HG02798 (cell line): ENCODE measurements at regions not wholly inside any gene's neighbourhood (a gene's known extent, or its start where the extent isn't known, plus 50 kb on each side); places are given as distances from the start of the nearest gene placed in this dataset.
"Not testable (repeated sequence)": the region's sequence is repeated elsewhere in the genome, so short reads cannot be mapped to it uniquely, and the experiment has no call there.

Source experiments
- ATAC-seq: cut with Tn5 transposase; IDR thresholded peaks from one replicate; pipeline ENCODE4 v1.9.1; 2021; ENCODE audit warnings: mild to moderate bottlenecking; ENCODE audit not compliant: unreplicated experiment, poor library complexity

DNA sequence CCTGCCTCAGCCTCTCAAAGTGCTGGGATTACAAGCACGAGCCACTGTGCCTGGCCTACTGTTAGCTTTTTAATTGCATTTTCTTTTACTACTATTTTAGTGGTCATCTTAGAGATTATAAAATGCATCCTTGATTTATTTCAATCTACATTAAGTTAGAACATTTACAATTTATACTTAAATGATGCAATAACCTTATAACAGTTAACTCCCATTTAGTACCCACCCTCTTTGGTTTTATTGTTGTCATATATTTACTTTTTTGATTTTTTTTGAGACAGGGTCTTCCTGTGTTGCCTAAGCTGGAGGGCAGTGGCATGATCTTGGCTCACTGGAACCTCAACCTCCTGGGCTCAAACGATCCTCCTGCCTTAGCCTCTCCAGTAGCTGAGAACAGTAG lies 77.3 kb downstream of the PPCDC start:
- ATAC-seq = no peak

GRCh38 chr15:75104804-75105557 lies 81.6 kb downstream of the PPCDC start:
- peak; percentile 52 for ATAC-seq

- no peak for ATAC-seq
These were observed 84.1 kb downstream of the PPCDC start for GRCh38 chr15:75107516-75107907.

- peak; percentile 38 for ATAC-seq
These were observed 84.8 kb downstream of the PPCDC start for GRCh38 chr15:75107908-75108838.

DNA sequence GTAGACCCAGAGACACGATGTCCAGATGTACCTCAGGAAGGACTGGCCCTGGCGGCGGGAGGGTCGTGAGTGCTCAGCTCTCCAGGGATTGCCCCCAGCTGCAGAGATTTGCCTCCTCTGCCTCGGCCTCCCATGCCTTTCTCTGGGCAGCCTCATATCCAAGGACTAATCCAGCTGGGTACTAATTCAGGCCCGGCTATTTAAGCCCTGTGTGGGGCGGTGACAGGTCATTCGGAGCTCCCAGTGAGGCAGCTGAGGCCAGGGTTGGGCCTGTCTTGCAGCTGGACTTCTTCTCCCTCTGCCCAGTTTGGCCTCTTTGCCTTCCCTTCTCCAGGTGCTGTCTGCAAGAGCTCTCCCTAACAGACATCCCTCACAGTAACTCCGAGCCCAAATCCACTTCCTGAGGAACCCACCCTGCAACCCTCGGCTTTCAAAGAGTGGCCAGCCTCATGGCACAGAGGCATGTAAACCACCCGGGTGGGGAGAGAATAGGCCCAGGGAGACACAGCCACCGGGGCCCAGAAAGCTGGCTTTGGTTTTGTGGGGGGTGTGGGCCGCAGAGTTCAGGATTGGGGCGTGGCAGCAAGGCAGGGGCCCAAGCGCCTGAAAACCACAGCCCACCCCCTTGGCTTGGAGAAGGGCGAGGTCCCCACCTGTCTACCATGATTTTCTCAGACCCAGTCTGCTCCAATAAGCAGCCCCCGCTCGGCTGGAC lies 85.8 kb downstream of the PPCDC start:
- no peak for ATAC-seq

- ATAC-seq = no peak
These were observed 86.3 kb downstream of the PPCDC start for GRCh38 chr15:75109736-75110130.

GRCh38 chr15:75112278-75112847 lies 89.0 kb downstream of the PPCDC start:
- ATAC-seq = no peak

DNA sequence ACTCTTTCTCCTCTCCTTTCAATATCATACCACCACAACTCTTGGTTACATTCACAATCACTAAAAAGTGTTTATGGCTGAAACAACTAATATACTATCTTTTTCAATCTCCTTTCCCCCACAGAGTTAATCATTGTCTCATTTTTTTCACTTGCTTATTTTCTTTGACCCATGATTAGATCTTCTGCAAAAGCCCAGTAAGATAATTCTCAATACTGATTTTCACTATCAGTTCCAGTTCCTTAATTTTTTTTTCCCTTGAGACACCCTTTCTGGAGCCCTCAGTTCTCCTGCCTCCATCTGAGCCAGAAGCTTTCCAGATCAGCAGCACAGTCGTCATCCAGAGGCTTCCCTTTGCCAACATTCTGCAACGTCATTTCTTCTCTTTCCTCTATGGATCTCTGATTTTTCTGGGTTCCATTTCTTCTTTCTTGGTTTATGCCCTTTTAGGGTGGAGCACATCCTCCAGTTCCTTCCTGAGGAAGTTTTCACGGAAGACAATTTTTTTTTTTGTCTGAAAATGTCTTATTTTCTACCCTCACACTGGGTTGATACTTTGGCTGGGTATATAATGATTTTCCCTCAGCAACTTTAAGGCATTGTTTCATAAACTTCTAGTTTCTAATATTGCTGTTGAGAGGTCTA lies 88.7 kb upstream of the C15orf39 start:
- ATAC-seq = peak; percentile 71

- ATAC-seq = no peak
These were observed 87.4 kb upstream of the C15orf39 start for GRCh38 chr15:75114327-75114726.

DNA sequence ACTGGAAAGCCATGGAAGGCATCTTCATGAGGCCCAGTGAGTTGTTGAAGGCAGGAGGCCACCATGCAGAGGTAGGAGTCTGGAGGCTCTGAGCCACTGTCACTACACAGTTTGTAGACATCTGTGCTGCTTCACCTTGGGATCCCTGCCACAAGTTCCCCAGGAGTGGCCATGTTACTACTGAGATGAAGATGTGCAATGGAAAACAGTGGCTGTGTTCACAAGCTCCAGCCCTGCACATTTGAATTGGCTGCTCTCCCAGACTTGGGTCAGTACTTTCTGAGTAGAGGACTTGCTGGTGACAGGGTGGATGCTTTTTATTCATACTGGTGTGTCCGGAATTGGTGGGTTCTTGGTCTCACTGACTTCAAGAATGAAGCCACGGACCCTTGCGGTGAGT lies 86.9 kb upstream of the C15orf39 start:
- no peak for ATAC-seq

DNA sequence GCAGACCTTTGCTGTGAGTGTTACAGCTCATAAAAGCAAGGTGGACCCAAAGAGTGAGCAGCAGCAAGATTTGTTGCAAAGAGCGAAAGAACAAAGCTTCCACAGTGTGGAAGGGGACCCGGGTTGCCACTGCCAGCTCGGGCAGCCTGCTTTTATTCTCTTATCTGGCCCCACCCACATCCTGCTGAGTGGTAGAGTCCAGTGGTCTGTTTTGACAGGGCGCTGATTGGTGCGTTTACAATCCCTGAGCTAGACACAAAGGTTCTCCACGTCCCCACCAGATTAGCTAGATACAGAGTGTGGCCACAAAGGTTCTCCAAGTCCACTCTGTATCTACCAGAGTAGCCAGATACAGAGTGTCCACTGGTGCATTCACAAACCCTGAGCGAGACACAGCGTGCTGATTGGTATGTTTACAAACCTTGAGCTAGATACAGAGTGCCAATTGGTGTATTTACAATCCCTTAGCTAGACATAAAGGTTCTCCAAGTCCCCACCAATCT lies 86.2 kb upstream of the C15orf39 start:
- ATAC-seq = not testable (repeated sequence)

DNA sequence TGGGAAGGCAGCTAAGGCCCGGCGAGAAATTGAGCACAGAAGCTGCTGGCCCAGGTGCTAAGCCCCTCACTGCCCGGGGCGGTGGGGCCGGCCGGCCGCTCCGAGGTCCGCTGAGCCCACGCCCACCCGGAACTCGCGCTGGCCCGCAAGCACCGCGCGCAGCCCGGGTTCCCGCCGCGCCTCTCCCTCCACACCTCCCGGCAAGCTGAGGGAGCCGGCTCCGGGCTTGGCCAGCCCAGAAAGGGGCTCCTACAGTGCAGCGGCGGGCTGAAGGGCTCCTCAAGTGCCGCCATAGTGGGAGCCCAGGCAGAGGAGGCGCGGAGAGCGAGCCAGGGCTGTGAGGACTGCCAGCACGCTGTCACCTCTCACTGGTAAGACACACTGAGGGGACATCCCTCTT lies 85.5 kb upstream of the C15orf39 start:
- ATAC-seq = not testable (repeated sequence)

- no peak for ATAC-seq
These were observed 83.7 kb upstream of the C15orf39 start for GRCh38 chr15:75117993-75118392.

GRCh38 chr15:75119312-75119711 lies 82.4 kb upstream of the C15orf39 start:
- not testable (repeated sequence) for ATAC-seq

GRCh38 chr15:75121491-75121890 lies 80.2 kb upstream of the C15orf39 start:
- no peak for ATAC-seq

DNA sequence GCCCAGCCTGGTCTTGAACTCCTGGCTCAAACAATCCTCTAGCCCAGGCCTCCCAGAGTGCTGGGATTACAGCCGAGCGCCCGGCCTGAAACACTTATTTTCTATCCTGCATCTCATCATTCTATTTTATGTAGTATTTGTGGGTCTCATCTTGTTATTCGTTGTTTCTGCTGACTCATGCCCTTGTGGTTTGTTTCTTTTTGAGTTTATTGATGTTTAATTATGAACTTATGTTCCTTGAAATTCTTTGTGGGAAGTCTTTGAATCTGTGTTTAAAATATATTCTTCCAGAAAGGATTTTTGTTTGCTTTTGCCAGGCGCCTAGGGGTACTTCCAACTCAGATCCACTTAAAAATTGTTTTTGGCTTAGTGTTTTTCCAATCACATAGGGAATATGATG lies 78.3 kb upstream of the C15orf39 start:
- ATAC-seq = no peak

- ATAC-seq = not testable (repeated sequence)
These were observed 77.4 kb upstream of the C15orf39 start for GRCh38 chr15:75124278-75124677.

- no peak for ATAC-seq
These were observed 75.7 kb upstream of the C15orf39 start for GRCh38 chr15:75125935-75126334.

DNA sequence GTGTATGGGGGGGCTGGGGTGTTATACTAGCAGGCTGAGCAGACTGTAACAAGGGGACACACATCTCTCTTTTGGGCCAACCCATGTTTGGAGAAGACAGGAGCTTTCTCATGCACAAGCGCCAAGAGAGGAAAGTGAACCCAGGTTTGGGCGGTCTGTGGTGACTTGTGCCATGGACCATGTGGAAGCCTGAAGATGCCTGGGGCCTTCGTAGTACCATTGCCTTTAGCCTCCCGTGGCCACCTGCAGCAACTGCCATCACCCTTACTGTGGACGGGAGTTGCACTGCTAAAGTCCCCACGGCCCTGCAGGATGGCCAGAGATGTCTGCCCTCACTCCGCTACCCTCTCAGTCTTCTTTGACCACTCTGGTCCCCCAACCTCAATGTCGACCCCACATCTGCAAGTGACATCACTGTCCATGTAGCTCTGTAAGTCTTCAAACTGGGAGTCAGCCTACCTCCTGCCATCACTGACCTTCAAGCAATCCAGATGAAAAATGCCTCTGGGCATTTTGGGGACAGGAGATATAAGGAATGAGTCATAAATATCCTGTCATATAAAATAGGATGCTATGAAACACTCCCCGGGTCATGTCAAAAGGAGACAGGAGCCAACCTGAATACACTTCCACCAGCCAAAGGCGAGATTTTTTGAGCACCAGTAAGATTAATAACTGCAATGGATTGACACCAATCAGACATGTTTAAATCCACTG lies 74.7 kb upstream of the C15orf39 start:
- no peak for ATAC-seq
